Adrenal gland (tissue), 5 donors: ENCODE measurements at regions not wholly inside any gene's neighbourhood (a gene's known extent, or its start where the extent isn't known, plus 50 kb on each side); places are given as distances from the start of the nearest gene placed in this dataset.
"Not testable (repeated sequence)": the region's sequence is repeated elsewhere in the genome, so short reads cannot be mapped to it uniquely, and the experiment has no call there.

ENCODE experiments used
- POLR2A ChIP-seq, 2 donors: fragments of 450-650 bp; IDR thresholded peaks; one replicate each; pipeline ENCODE4 v1.6.1; 2017; ENCODE audit warnings: antibody characterized with exemption in 2 of 2, mild to moderate bottlenecking in 2 of 2, moderate library complexity in 1 of 2
- TF ChIP-seq, protein P1 (sequence below), 6 experiments: fragments of 450-650 bp in 4 of 6; fragments of 200-600 bp in 2 of 6; sonication (generic) in 1 of 6; IDR thresholded peaks; 1 replicate in 5 of 6; 2 replicates in 1 of 6; pipeline versions ENCODE4 v1.5.1 to v1.8.0; 2016 to 2021; ENCODE audit warnings: antibody characterized with exemption in 6 of 6, mild to moderate bottlenecking in 2 of 6, moderate library complexity in 1 of 6
- donor health status: DM: no; HTN: no; CAD: no.

DNA sequence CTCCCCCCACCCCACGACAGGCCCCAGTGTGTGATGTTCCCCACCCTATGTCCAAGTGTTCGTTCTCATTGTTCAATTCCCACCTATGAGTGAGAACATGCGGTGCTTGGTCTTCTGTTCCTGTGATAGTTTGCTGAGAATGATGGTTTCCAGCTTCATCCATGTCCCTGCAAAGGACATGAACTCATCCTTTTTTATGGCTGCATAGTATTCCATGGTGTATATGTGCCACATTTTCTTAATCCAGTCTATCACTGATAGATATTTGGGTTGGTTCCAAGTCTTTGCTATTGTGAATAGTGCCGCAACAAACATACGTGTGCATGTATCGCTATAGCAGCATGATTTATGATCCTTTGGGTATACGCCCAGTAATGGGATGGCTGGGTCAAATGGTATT, 139.0 kb downstream of the EPC1 start:
- not testable (repeated sequence) for TF ChIP-seq POLR2A (IDR thresholded peaks at IDR 0.05)
- TF ChIP-seq, protein P1, sequence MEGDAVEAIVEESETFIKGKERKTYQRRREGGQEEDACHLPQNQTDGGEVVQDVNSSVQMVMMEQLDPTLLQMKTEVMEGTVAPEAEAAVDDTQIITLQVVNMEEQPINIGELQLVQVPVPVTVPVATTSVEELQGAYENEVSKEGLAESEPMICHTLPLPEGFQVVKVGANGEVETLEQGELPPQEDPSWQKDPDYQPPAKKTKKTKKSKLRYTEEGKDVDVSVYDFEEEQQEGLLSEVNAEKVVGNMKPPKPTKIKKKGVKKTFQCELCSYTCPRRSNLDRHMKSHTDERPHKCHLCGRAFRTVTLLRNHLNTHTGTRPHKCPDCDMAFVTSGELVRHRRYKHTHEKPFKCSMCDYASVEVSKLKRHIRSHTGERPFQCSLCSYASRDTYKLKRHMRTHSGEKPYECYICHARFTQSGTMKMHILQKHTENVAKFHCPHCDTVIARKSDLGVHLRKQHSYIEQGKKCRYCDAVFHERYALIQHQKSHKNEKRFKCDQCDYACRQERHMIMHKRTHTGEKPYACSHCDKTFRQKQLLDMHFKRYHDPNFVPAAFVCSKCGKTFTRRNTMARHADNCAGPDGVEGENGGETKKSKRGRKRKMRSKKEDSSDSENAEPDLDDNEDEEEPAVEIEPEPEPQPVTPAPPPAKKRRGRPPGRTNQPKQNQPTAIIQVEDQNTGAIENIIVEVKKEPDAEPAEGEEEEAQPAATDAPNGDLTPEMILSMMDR (IDR thresholded peaks at IDR 0.05) = not testable (repeated sequence)
